GM19043 (cell line): ENCODE measurements at regions not wholly inside any gene's neighbourhood (a gene's known extent, or its start where the extent isn't known, plus 50 kb on each side); places are given as distances from the start of the nearest gene placed in this dataset.

Source experiments
- ATAC-seq: cut with Tn5 transposase; IDR thresholded peaks from one replicate; pipeline ENCODE4 v1.9.1; 2021; ENCODE audit warnings: low read depth; ENCODE audit not compliant: unreplicated experiment

DNA sequence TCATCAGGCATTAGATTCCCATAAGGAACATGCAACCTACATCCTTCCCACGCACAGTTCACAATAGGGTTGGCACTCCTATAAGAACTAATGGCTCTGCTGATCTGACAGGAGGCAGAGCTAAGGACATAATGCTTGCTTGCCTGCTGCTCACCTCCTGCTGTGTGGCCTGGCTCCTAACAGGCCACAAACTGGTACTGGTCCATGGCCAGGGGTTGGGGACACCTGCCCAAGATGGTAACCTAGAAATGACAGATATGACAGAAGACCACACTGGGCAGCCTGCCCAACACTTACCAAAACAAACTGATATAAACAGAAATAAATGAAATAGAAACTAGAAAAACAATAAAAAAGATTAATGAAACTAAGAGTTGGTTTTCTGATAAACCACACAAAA is 325.6 kb downstream of the SEC23A start:
- ATAC-seq: no peak

DNA sequence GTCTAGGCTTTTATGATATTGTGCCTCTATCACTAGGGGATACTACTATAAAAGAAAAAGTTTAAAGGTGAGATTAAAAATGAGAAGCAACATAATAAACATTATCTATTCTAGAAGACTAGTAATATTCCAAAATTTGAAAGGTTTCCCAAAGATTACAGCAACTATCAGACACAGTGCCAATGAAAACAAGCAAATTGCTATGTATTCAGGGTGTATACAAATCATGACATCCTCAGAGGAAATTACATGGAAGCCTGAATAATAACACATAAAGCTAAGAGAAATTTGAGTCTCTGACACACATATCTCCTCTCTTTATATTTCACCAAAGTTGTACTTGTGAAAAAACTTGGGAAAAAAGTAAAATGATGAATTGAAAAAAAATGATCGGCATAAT is 327.0 kb downstream of the SEC23A start:
- ATAC-seq: no peak

DNA sequence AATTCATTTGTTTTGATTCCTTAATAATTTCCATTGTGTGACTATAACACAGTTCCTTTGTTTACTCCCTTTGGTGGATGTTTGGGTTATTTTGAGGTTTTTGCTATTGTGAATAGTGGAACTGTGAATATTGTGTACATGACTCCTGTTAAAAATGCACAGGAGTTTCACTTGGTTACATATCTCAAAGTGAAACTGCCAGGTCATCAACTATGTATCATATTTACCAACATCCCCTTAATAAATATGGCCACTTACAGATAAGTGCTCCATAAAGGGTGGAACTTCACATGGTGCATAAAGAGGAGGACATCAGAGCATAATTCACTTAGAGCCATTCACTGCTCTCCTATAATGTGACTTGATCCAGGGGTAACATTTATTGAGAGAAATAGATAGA is 328.9 kb downstream of the SEC23A start:
- ATAC-seq: no peak

DNA sequence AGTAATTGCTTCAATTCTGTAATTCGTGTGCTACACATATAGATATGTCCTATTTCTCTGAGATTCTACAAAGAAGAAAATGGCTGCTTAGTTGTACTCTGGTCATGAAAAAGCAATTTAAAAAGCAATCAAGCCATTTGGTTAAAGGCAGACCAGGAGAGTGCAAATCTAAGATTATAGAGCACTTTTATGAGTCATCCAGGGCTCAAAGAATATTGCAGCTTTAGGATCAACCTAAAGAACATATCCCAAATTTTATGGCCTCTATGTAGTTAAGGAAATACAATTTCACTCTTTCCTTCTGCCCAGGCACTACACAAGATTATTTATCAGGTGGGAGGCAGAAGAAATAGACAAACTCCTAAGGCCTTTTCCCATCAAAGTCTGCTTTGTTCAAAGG is 332.8 kb downstream of the SEC23A start:
- no peak for ATAC-seq

DNA sequence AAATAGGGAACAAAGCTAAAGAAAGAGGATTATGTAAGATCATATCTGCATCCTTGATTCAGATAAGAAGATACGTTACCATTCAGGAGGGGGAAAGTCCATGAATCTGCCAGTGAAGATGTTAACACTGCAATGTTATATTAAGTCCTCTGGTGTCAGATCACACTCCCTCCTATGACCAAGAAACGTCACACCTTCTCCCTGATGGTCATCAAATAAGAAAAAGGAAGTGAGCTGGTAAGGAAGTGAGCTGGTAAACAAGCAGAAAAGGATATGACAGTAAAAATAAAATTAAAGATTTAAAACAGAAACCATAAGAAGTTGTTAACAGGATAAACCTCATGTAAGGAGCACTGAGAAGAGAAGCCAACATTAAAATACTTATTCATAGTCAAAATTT is 340.2 kb downstream of the SEC23A start:
- no peak for ATAC-seq

DNA sequence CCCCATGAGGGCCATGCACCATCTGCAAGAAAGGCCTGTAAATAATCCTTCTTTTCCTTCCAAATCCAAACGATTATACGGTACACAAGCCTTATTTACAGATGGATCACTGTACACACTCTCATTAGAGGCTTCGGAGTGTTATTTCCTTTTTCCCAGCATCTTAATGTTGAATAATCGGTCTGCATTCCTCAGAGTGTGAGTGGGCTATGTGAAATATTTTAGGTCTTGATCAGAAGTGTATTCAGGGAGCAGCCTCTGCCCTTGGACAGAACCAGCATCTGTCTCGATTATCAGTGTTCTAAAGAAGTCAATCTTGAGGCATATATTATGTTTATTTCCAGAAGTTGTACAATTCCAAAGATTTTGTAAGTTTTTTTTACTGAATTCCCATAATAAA is 340.6 kb downstream of the SEC23A start:
- ATAC-seq: no peak

DNA sequence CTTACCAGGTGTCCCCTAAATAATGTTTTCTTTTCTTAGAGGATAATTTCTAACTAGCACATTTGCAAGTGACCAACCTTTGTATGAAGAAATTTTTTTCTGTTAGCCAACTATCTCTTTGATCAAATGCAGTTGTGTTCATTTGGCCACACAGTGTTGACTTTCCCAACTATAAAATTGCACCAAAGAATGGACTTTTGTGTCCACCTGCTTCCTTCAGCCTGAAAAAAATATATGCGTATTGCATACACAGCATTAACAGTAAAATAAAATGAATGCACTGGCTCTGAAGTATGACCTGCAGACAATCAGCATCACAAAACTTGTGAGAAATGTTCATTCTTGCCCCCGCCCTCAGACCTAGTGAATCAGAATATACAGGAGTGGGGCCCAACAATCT is 342.0 kb downstream of the SEC23A start:
- no peak for ATAC-seq

GRCh38 chr14:38758661-38759060 is 344.4 kb downstream of the SEC23A start:
- no peak for ATAC-seq

- no peak for ATAC-seq
Observed at GRCh38 chr14:38755036-38755435, 348.0 kb downstream of the SEC23A start.

- ATAC-seq: no peak
Observed at GRCh38 chr14:38752750-38753149, 350.3 kb downstream of the SEC23A start.

- ATAC-seq: no peak
Observed at GRCh38 chr14:38752341-38752740, 350.7 kb downstream of the SEC23A start.

- ATAC-seq: no peak
Observed at GRCh38 chr14:38751459-38751858, 351.6 kb downstream of the SEC23A start.

DNA sequence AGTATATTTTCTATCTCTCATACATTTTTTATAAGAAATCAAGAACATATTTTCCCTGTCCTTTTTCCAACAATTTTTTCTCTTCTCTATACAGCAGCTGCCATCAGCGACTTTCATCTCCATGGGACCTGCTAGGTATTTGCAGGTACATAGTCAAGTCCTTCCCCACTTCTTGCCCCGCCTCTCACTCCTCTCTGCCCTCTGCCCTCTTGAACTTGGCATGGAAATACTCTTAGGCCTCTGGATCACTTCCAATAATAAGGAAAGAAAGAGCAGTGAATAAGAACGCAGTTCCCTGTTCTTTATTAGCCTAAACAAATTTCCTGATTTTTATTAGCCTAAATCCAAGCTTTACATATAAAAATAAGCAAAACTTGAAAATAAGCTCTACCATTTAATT is 353.1 kb downstream of the SEC23A start:
- ATAC-seq: no peak

DNA sequence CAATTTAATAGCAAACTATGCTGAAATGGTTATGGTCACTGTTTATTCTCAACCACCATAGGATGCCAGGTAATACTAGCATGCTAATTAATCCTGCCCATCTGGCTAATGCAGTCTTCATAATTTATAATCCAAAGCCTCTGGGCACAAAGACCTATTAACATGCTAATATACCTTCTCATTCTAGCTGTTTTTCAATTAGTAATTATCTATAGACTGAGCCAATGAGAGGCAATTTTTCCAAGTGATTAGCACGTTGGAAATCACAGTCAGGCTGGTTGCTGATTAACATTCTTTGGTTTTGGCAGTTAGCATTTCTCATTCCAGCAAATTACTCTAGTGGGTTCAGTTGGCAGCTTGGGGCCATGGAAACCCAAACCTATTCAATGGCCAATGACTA is 357.2 kb downstream of the SEC23A start:
- no peak for ATAC-seq

DNA sequence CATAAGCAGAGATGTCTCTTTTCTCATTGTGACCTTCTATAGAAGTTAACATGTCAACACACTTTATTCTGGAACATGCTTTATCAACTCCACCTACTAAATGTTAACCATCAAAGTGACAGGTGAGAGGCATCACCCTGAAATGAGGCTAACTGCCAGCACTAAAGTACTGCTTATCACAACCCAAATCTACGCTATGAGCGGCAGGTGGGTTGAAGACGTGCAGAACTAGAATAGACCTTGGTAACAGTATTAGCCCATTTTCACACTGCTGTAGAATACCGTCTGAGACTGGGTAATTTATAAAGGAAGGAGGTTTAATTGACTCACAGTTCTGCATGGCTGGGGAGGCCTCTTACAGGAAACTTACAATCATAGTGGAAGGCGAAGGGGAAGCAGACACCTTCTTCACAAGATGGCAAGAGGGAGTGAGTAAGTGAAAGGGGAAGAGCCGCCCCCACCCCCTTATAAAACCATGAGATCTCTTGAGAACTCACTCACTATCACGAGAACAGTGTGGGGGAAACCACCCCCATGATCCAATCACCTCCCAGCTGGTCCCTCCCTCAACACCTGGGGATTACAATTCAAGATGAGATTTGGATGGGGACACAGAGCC is 359.0 kb downstream of the SEC23A start:
- no peak for ATAC-seq

GRCh38 chr14:38737686-38738407 is 365.2 kb downstream of the SEC23A start:
- ATAC-seq: no peak

GRCh38 chr14:38735005-38735404 is 368.0 kb downstream of the SEC23A start:
- ATAC-seq: no peak

DNA sequence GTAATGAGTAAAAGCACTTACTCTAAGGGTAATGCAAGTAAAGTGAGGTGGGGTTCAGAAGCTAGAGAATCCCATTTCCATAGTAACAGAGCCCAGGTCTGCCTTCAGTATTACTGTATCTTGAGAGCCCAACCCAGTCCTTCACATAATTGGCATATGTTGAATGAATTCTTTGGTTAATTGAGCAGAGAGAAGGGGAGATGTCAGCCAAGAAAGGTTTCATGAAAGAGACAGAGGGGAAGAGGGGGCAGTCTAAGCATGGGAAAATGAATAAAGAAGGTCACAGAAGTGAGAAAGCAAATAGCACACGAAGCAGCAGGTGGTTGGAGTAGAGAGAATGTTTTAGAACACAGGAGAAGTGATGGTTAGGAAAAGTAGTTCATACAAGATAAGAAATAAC is 371.1 kb downstream of the SEC23A start:
- no peak for ATAC-seq

DNA sequence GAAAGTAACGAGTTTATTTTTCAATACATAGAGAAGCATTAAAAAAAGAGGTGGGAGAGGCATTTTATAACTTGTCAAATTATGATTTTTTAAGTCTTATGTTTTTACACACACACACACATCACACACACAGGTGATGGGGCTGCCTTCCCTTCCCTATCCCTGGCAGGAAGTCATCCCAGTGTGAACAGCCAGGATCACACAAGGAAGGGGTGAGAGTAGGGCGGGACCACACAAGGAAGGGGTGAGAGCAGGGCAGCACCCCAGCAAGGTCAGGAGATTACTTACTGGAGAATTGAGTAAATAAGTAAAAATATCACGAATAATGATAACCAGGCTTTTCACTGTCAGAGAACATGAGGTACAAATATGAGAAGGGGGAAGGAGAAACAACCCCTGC is 372.6 kb downstream of the SEC23A start:
- no peak for ATAC-seq

GRCh38 chr14:38727731-38728130 is 375.3 kb downstream of the SEC23A start:
- ATAC-seq: no peak

DNA sequence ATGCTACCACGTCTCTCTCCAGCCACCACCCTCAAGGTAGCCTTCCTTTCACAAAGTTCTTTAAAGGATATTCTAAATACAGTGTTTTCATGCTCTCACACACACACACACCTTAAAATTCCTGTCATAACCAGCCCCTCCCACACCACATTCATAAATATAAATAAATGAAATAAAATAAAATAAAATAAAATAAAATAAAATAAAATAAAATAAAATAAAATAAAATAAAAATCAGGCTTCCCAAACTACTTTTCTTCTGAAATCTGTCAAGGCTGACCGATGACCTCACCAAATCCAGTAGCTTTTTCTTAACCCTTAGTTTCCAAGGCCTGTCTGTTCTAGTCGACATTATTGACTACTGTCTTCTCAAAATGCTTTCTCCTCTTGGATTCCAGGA is 378.4 kb downstream of the SEC23A start:
- no peak for ATAC-seq

- no peak for ATAC-seq
Observed at GRCh38 chr14:38723959-38724358, 379.1 kb downstream of the SEC23A start.

DNA sequence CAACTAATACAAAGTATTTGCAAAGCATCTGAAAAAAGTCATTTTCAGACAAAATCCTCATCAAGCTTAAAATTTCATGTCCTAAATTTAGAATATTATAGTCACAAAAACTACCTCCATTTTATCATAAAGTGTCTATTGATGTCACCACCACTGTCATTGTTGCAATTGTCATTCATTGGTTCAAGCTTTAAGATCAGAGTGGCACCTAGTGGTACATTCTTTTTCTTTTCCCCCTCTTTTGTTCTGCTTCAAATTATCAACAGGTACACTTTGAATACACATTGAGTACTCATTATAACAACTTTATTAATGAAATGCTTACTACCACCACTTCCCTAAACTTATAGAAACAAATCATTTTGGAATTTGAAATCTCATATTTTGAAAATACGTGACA is 379.8 kb downstream of the SEC23A start:
- no peak for ATAC-seq
